ENCODE measurements at regions not wholly inside any gene's neighbourhood (a gene's known extent, or its start where the extent isn't known, plus 50 kb on each side); places are given as distances from the start of the nearest gene placed in this dataset.

- DNase-seq (ENCODE audit: low spot score) (no peak), FAIRE-seq (no peak), ATAC-seq (no peak)
- H3K9me3 ChIP-seq (ENCODE audit: low read length), result no peaks in the 10 kb centered on the region
- WGBS (ENCODE audit: low lambda C conversion rate), result 11% methylated on average over 2 of the region's 2 CpGs
- no peak overlapping the region for H3K9ac ChIP-seq (ENCODE audit: insufficient read depth, low read depth, low read length)
- H2AFZ ChIP-seq (ENCODE audit: low read length), result no peak overlapping the region
- H3K36me3 ChIP-seq (replicated peaks in 1 of 2; ENCODE audit: control insufficient read depth in 1 of 2, insufficient read depth in 2 of 2, low read length in 2 of 2), result no peaks in the 10 kb centered on the region
- H3K4me2 ChIP-seq (ENCODE audit: low read depth, low read length), result no peak overlapping the region
- H3K4me1 ChIP-seq (ENCODE audit: insufficient read depth, low read length), result no peaks in the 10 kb centered on the region
- ChIA-PET CTCF (ENCODE audit: low intra/inter-chr PET ratio, low total read pairs) (no interaction called here), POLR2A (no interaction called here)
- BruUV-seq (replicated peaks), result no TSS peak
- H4K20me1 ChIP-seq (ENCODE audit: insufficient read depth, low read length), result no peaks in the 10 kb centered on the region
- in situ Hi-C loops (cut with HindIII; ENCODE audit: extremely low pct_ligation_motif_present, low pct_unique_long_range_greater_than_20kb), result no loop called here
- no peaks in the 10 kb centered on the region for H3K79me2 ChIP-seq (ENCODE audit: insufficient read depth, low read length)
- no peak overlapping the region for H3K4me3 ChIP-seq (replicated peaks in 1 of 3; ENCODE audit: insufficient read depth in 1 of 3, low read depth in 2 of 3, low read length in 3 of 3)
- H3K27ac ChIP-seq (ENCODE audit: extremely low read length, insufficient read depth, low read length), result no peak overlapping the region
- intact Hi-C loops (cut with micrococcal nuclease; ENCODE audit: unreplicated experiment), result no loop called here
- no peaks in the 10 kb centered on the region for H3K27me3 ChIP-seq (ENCODE audit: control insufficient read depth in 1 of 2, insufficient read depth in 2 of 2, low read length in 2 of 2)
- TF ChIP-seq ZNF460 (CRISPR knock-in tag; IDR thresholded peaks at IDR 0.05; ENCODE audit: borderline replicate concordance) (no peak), ZNF318 (CRISPR knock-in tag; IDR thresholded peaks at IDR 0.05) (no peak), CEBPB (IDR thresholded peaks at IDR 0.05; ENCODE audit: borderline replicate concordance, low read depth, low read length) (no peak), PHF20 (CRISPR knock-in tag; IDR thresholded peaks at IDR 0.05) (no peak), IRF2 (CRISPR knock-in tag; IDR thresholded peaks at IDR 0.05) (no peak), KMT2B (CRISPR knock-in tag; IDR thresholded peaks at IDR 0.05) (no peak), SIN3B (IDR thresholded peaks at IDR 0.05; ENCODE audit: low read length) (no peak), KDM3A (CRISPR knock-in tag; IDR thresholded peaks at IDR 0.05; ENCODE audit: low read depth) (no peak), REL (CRISPR knock-in tag; conservative IDR thresholded peaks at IDR 0.05) (no peak), JUND (CRISPR knock-in tag; IDR thresholded peaks at IDR 0.05) (no peak), TEAD3 (CRISPR knock-in tag; optimal IDR thresholded peaks at IDR 0.05; ENCODE audit: borderline replicate concordance) (no peak), ZNF263 (CRISPR knock-in tag; IDR thresholded peaks at IDR 0.05) (no peak), ARNT (IDR thresholded peaks at IDR 0.05) (no peak), ZNF280D (CRISPR knock-in tag; IDR thresholded peaks at IDR 0.05) (no peak), KAT7 (CRISPR knock-in tag; IDR thresholded peaks at IDR 0.05; ENCODE audit: borderline replicate concordance) (no peak), NR0B2 (CRISPR knock-in tag; IDR thresholded peaks at IDR 0.05) (no peak)
Observed at GRCh38 chr5:33242277-33242676, 198.5 kb upstream of the TARS1 start.
